Ramos (cell line): ENCODE measurements at regions not wholly inside any gene's neighbourhood (a gene's known extent, or its start where the extent isn't known, plus 50 kb on each side); places are given as distances from the start of the nearest gene placed in this dataset.

Experiments used
- in situ Hi-C: fragments of 300-500 bp; cut with MboI; formaldehyde crosslinking; loops from one replicate; pipeline ENCODE4 v1.14.3; 2022; ENCODE audit warnings: low sequenced_read_pairs; ENCODE audit not compliant: unreplicated experiment

- in situ Hi-C loops, result no loop called here
These were observed 109.6 kb upstream of the MTPN start for GRCh38 chr7:136086712-136087111.

GRCh38 chr7:136079934-136080333, 102.8 kb upstream of the MTPN start:
- in situ Hi-C loops, result no loop called here

GRCh38 chr7:136079478-136079892, 102.3 kb upstream of the MTPN start:
- in situ Hi-C loops, result no loop called here

- in situ Hi-C loops, result no loop called here
These were observed 101.9 kb upstream of the MTPN start for GRCh38 chr7:136079066-136079465.

GRCh38 chr7:136078630-136079029, 101.5 kb upstream of the MTPN start:
- in situ Hi-C loops, result no loop called here

- in situ Hi-C loops, result no loop called here
These were observed 99.8 kb upstream of the MTPN start for GRCh38 chr7:136076954-136077353.

- in situ Hi-C loops, result no loop called here
These were observed 97.7 kb upstream of the MTPN start for GRCh38 chr7:136074843-136075242.

- in situ Hi-C loops, result no loop called here
These were observed 95.3 kb upstream of the MTPN start for GRCh38 chr7:136072447-136072846.

- in situ Hi-C loops, result no loop called here
These were observed 93.8 kb upstream of the MTPN start for GRCh38 chr7:136070736-136071505.

GRCh38 chr7:136069840-136070529, 92.8 kb upstream of the MTPN start:
- in situ Hi-C loops, result no loop called here

- in situ Hi-C loops, result no loop called here
These were observed 90.1 kb upstream of the MTPN start for GRCh38 chr7:136067277-136067676.

- in situ Hi-C loops, result no loop called here
These were observed 89.4 kb upstream of the MTPN start for GRCh38 chr7:136066304-136067143.

GRCh38 chr7:136064627-136065237, 87.6 kb upstream of the MTPN start:
- in situ Hi-C loops, result no loop called here

- in situ Hi-C loops, result no loop called here
These were observed 86.9 kb upstream of the MTPN start for GRCh38 chr7:136064081-136064480.

GRCh38 chr7:136063326-136063666, 86.1 kb upstream of the MTPN start:
- in situ Hi-C loops, result no loop called here

- in situ Hi-C loops, result no loop called here
These were observed 85.6 kb upstream of the MTPN start for GRCh38 chr7:136062625-136063325.

- in situ Hi-C loops, result no loop called here
These were observed 84.3 kb upstream of the MTPN start for GRCh38 chr7:136061433-136061832.

- in situ Hi-C loops, result no loop called here
These were observed 81.4 kb upstream of the MTPN start for GRCh38 chr7:136058546-136058945.

- in situ Hi-C loops, result no loop called here
These were observed 80.3 kb upstream of the MTPN start for GRCh38 chr7:136057509-136057908.

GRCh38 chr7:136056651-136057231, 79.6 kb upstream of the MTPN start:
- in situ Hi-C loops, result no loop called here
